OCI-LY3 (cell line): ENCODE measurements at regions not wholly inside any gene's neighbourhood (a gene's known extent, or its start where the extent isn't known, plus 50 kb on each side); places are given as distances from the start of the nearest gene placed in this dataset.
"Not testable (repeated sequence)": the region's sequence is repeated elsewhere in the genome, so short reads cannot be mapped to it uniquely, and the experiment has no call there.

Experiments used
- H2AFZ ChIP-seq: fragments of 200-600, 300-600 bp; shearing (Covaris generic); 2 replicates; pipeline ENCODE4 v1.6.0; 2014; ENCODE audit warnings: antibody characterized with exemption, low read depth, low read length
- H3K27ac ChIP-seq: fragments of 200-600, 300-600 bp; sonication (generic); 2 replicates; pipeline ENCODE4 v1.5.1; 2014; ENCODE audit warnings: mild to moderate bottlenecking, low read length, moderate library complexity, mixed read lengths
- H3K27me3 ChIP-seq: fragments of 200-600, 300-600 bp; sonication (generic); 2 replicates; pipeline ENCODE4 v1.6.1; 2014; ENCODE audit warnings: low read depth, low read length, mixed read lengths
- H3K36me3 ChIP-seq: fragments of 200-600, 300-600 bp; sonication (generic); replicated peaks from 2 replicates; pipeline ENCODE3; 2014; ENCODE audit warnings: low read depth, low read length, mixed read lengths
- H3K4me1 ChIP-seq: fragments of 300-600, 200-600 bp; sonication (generic); 2 replicates; pipeline ENCODE4 v1.6.1; 2014; ENCODE audit warnings: low read length, mixed read lengths
- H3K4me2 ChIP-seq: fragments of 200-600, 300-600 bp; sonication (generic); 2 replicates; pipeline ENCODE4 v1.6.1; 2014; ENCODE audit warnings: low read length, mixed read lengths
- H3K4me3 ChIP-seq: fragments of 300-600, 200-600 bp; sonication (generic); 2 replicates; pipeline ENCODE4 v1.5.1; 2014; ENCODE audit warnings: antibody characterized with exemption, mild to moderate bottlenecking, low read length, moderate library complexity
- H3K79me2 ChIP-seq: fragments of 300-600, 200-600 bp; shearing (Covaris generic); 2 replicates; pipeline ENCODE4 v1.6.1; 2014; ENCODE audit warnings: mild to moderate bottlenecking, low read length, mixed read lengths
- H3K9ac ChIP-seq: fragments of 300-600, 200-600 bp; shearing (Covaris generic); 2 replicates; pipeline ENCODE4 v1.6.0; 2014; ENCODE audit warnings: mild to moderate bottlenecking, low read length, moderate library complexity
- H3K9me3 ChIP-seq: fragments of 200-600, 300-600 bp; shearing (Covaris generic); 2 replicates; pipeline ENCODE4 v1.6.1; 2014; ENCODE audit warnings: low read length, mixed read lengths; ENCODE audit not compliant: insufficient read depth
- H4K20me1 ChIP-seq: fragments of 200-600, 300-600 bp; sonication (generic); 2 replicates; pipeline ENCODE4 v1.6.1; 2016; ENCODE audit warnings: low read length, mixed read lengths; ENCODE audit not compliant: insufficient read depth
- EZH2phosphoT487 ChIP-seq: fragments of 200-600 bp; shearing (Covaris generic); IDR thresholded peaks from 2 replicates; pipeline ENCODE4 v1.6.1; 2018; ENCODE audit warnings: antibody characterized with exemption, mixed run types, low read depth
- TF ChIP-seq, protein P1 (sequence below): fragments of 200-600, 300-600 bp; sonication (generic); IDR thresholded peaks from 2 replicates; pipeline ENCODE4 v1.5.1; 2014; ENCODE audit warnings: antibody characterized with exemption, low read length, low read depth

DNA sequence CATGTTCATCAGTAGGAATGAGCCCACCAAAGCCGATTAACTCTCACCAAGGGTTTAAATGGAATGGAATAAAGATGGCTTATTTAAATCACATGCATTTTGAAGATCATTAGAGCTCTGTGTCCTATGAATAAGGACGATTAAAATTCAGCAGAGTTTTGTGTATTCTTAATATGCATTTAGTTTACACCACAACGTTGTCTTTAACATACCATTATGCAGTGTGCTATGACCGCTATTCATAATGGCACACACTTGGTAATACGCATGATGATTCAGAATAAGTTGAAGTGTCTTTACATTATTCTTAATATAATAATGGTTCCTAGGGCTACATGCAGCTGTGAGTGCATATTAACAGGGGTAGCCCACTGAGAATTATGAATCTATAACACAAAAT lies 190.7 kb downstream of the PTBP2 start:
- Histone ChIP-seq H3K27me3 (no peaks in the 10 kb centered on the region), H4K20me1 (no peaks in the 10 kb centered on the region), H3K79me2 (no peaks in the 10 kb centered on the region), H3K4me3 (no peak overlapping the region), H2AFZ (no peak overlapping the region), H3K4me1 (no peaks in the 10 kb centered on the region), H3K27ac (no peak overlapping the region), H3K9ac (no peak overlapping the region), H3K36me3 (no peaks in the 10 kb centered on the region), H3K9me3 (no peaks in the 10 kb centered on the region), H3K4me2 (no peak overlapping the region)
- TF ChIP-seq, protein P1, sequence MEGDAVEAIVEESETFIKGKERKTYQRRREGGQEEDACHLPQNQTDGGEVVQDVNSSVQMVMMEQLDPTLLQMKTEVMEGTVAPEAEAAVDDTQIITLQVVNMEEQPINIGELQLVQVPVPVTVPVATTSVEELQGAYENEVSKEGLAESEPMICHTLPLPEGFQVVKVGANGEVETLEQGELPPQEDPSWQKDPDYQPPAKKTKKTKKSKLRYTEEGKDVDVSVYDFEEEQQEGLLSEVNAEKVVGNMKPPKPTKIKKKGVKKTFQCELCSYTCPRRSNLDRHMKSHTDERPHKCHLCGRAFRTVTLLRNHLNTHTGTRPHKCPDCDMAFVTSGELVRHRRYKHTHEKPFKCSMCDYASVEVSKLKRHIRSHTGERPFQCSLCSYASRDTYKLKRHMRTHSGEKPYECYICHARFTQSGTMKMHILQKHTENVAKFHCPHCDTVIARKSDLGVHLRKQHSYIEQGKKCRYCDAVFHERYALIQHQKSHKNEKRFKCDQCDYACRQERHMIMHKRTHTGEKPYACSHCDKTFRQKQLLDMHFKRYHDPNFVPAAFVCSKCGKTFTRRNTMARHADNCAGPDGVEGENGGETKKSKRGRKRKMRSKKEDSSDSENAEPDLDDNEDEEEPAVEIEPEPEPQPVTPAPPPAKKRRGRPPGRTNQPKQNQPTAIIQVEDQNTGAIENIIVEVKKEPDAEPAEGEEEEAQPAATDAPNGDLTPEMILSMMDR, result no peak
- no peak for TF ChIP-seq EZH2phosphoT487

DNA sequence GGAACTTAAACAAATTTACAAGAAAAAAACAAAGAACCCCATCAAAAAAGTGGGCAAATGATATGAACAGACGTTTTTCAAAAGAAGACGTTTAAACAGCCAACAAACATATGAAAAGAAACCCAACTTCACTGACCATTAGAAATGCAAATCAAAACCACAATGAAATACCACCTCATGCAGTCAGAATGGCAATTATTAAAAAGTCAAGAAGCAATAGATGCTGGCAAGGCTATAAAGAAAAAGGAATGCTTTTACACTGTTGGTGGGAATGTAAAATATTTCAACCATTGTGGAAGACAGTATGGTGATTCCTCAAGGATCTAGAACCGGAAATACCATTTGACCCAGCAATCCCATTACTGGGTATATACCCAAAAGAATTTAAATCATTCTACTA lies 194.1 kb downstream of the PTBP2 start:
- H3K4me3 ChIP-seq, H3K4me2 ChIP-seq, H4K20me1 ChIP-seq, H3K27ac ChIP-seq, H3K9ac ChIP-seq, H3K27me3 ChIP-seq, H3K36me3 ChIP-seq, H2AFZ ChIP-seq, H3K79me2 ChIP-seq, H3K9me3 ChIP-seq, H3K4me1 ChIP-seq: not testable (repeated sequence)

DNA sequence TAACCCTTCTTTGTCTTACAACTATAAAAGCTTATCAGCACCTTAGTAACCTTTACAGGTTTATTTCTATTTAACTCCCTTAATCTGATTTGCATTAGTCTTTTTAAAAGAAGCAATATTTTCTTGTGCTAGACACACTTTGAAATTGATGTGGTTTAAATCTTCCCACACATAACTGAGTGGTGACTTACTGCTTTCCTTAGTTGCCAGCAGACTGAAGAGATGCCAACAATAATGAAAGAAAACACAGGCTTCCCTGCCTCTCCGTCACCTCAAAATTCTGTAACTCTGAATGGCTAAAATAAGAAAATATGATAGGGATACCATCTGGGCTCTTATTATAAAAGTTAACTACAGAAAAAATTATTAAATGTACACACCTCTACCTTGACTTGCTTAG lies 196.8 kb downstream of the PTBP2 start:
- Histone ChIP-seq H3K79me2 (no peaks in the 10 kb centered on the region), H3K27me3 (no peaks in the 10 kb centered on the region), H3K4me2 (no peak overlapping the region), H3K9ac (no peak overlapping the region), H3K4me3 (no peak overlapping the region), H3K27ac (no peak overlapping the region), H2AFZ (no peak overlapping the region), H3K36me3 (no peaks in the 10 kb centered on the region), H3K9me3 (no peaks in the 10 kb centered on the region), H3K4me1 (no peaks in the 10 kb centered on the region), H4K20me1 (no peaks in the 10 kb centered on the region)
- TF ChIP-seq, protein P1, result no peak
- no peak for TF ChIP-seq EZH2phosphoT487

DNA sequence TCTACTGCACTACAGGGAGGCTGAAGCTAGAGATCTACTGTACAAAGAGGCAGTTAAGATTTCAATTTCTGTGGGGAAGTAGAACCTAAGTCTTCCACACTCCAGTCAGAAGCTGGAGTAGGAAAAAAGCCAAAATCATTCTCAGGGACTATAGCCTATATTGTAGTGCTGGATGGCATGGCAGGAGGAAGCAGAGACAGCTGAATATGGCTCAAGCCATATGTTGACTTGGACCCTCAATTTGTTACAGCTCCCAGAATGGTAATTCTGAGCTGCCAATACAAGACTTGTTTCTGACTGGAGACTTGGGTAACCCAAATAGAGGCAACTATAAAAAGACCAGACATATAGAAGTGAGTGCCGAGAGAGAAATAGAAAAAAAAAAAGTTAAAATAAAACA lies 200.6 kb downstream of the PTBP2 start:
- no peaks in the 10 kb centered on the region for H3K9me3 ChIP-seq
- H3K27me3 ChIP-seq, result no peaks in the 10 kb centered on the region
- H2AFZ ChIP-seq, result no peak overlapping the region
- no peaks in the 10 kb centered on the region for H4K20me1 ChIP-seq
- no peaks in the 10 kb centered on the region for H3K4me1 ChIP-seq
- H3K9ac ChIP-seq, result no peak overlapping the region
- H3K4me3 ChIP-seq, result no peak overlapping the region
- H3K36me3 ChIP-seq, result no peaks in the 10 kb centered on the region
- H3K27ac ChIP-seq, result no peak overlapping the region
- no peaks in the 10 kb centered on the region for H3K79me2 ChIP-seq
- H3K4me2 ChIP-seq, result no peak overlapping the region
- no peak for TF ChIP-seq EZH2phosphoT487
- TF ChIP-seq, protein P1, result no peak

DNA sequence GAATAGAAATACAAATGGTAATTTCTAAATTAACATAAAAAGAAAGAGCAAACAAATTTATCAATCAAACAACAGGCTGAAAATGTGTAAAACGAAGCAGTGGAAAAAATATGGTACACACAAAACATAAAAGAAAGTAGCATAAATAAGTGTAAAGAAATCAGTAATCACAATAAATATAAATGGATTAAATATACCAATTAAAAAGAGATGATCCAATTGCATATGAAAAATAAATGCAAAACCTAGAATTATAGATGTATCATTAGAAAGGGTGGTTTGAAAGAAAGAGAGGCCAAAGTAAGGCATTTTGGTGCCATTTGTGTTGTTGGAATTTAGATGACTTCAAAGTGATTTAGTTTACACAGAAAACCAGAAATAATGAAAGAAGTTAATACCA lies 202.2 kb downstream of the PTBP2 start:
- H3K9ac ChIP-seq, result no peak overlapping the region
- no peaks in the 10 kb centered on the region for H3K36me3 ChIP-seq
- no peak overlapping the region for H3K4me2 ChIP-seq
- H3K9me3 ChIP-seq, result no peaks in the 10 kb centered on the region
- no peak overlapping the region for H3K4me3 ChIP-seq
- TF ChIP-seq, protein P1, result no peak
- no peak for TF ChIP-seq EZH2phosphoT487
- no peak overlapping the region for H3K27ac ChIP-seq
- no peaks in the 10 kb centered on the region for H4K20me1 ChIP-seq
- H3K27me3 ChIP-seq, result no peaks in the 10 kb centered on the region
- no peaks in the 10 kb centered on the region for H3K79me2 ChIP-seq
- no peak overlapping the region for H2AFZ ChIP-seq
- no peaks in the 10 kb centered on the region for H3K4me1 ChIP-seq
